G401.6 (cell line): ENCODE measurements at regions not wholly inside any gene's neighbourhood (a gene's known extent, or its start where the extent isn't known, plus 50 kb on each side); places are given as distances from the start of the nearest gene placed in this dataset.
"Not testable (repeated sequence)": the region's sequence is repeated elsewhere in the genome, so short reads cannot be mapped to it uniquely, and the experiment has no call there.

Experiments
- FAIRE-seq: peaks from 2 replicates; lab custom pipeline; 2012; peaks lifted over from hg19 to GRCh38; lab: Jason Lieb, UNC

GRCh38 chr3:161914703-161915417, 418.3 kb downstream of the OTOL1 start:
- FAIRE-seq: no peak

- no peak for FAIRE-seq
These were observed 418.8 kb downstream of the OTOL1 start for GRCh38 chr3:161915418-161915750.

GRCh38 chr3:161920196-161920595, 423.6 kb downstream of the OTOL1 start:
- FAIRE-seq: no peak

- no peak for FAIRE-seq
These were observed 429.2 kb downstream of the OTOL1 start for GRCh38 chr3:161925749-161926360.

GRCh38 chr3:161927131-161927530, 430.5 kb downstream of the OTOL1 start:
- no peak for FAIRE-seq

GRCh38 chr3:161939918-161940620, 443.5 kb downstream of the OTOL1 start:
- no peak for FAIRE-seq

- no peak for FAIRE-seq
These were observed 444.0 kb downstream of the OTOL1 start for GRCh38 chr3:161940621-161940965.

GRCh38 chr3:161941891-161942290, 445.3 kb downstream of the OTOL1 start:
- no peak for FAIRE-seq

GRCh38 chr3:161943801-161944345, 447.3 kb downstream of the OTOL1 start:
- not testable (repeated sequence) for FAIRE-seq

GRCh38 chr3:161946443-161946960, 449.9 kb downstream of the OTOL1 start:
- no peak for FAIRE-seq

- no peak for FAIRE-seq
These were observed 453.8 kb downstream of the OTOL1 start for GRCh38 chr3:161950318-161950868.

GRCh38 chr3:161957467-161957866, 460.9 kb downstream of the OTOL1 start:
- no peak for FAIRE-seq

GRCh38 chr3:161964857-161965256, 468.2 kb downstream of the OTOL1 start:
- no peak for FAIRE-seq

- FAIRE-seq: no peak
These were observed 473.3 kb downstream of the OTOL1 start for GRCh38 chr3:161969867-161970266.

- no peak for FAIRE-seq
These were observed 478.6 kb downstream of the OTOL1 start for GRCh38 chr3:161975201-161975600.

GRCh38 chr3:161977063-161977462, 480.5 kb downstream of the OTOL1 start:
- no peak for FAIRE-seq

GRCh38 chr3:161977850-161978249, 481.2 kb downstream of the OTOL1 start:
- no peak for FAIRE-seq

- no peak for FAIRE-seq
These were observed 491.3 kb downstream of the OTOL1 start for GRCh38 chr3:161987933-161988332.

- no peak for FAIRE-seq
These were observed 492.4 kb downstream of the OTOL1 start for GRCh38 chr3:161989012-161989411.

- FAIRE-seq: no peak
These were observed 493.4 kb downstream of the OTOL1 start for GRCh38 chr3:161990036-161990435.

- no peak for FAIRE-seq
These were observed 495.4 kb downstream of the OTOL1 start for GRCh38 chr3:161991901-161992540.

- FAIRE-seq: no peak
These were observed 503.2 kb downstream of the OTOL1 start for GRCh38 chr3:161999846-162000245.
